DMS53 (cell line): ENCODE measurements at regions not wholly inside any gene's neighbourhood (a gene's known extent, or its start where the extent isn't known, plus 50 kb on each side); places are given as distances from the start of the nearest gene placed in this dataset.

Source experiments
- DNase-seq: peaks from one replicate; lab custom pipeline; 2025; lab: John Stamatoyannopoulos, UW

DNA sequence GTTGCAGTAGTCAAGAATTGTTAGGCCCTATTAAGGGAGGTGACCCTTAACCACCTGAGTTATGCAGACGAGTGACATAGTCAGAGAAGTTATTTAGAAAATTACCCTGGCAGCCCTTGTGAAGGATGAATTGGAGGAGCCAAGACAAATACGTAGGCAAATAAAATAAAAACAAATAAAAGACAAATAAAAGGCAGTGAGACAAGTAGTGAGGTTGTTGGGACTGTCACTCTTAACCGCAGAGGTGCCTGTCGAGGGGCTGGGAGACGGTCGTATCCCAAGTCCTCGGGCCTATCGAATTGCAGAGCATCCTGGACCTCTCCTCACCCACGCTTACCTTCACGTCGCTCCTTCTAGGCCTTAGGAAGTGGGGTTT, 58.0 kb upstream of the ZC4H2 start:
- no peak for DNase-seq
